Uterus (tissue), 2 donors: ENCODE measurements at regions not wholly inside any gene's neighbourhood (a gene's known extent, or its start where the extent isn't known, plus 50 kb on each side); places are given as distances from the start of the nearest gene placed in this dataset.

ENCODE experiments used
- POLR2A ChIP-seq, 2 donors: fragments of 450-650 bp; IDR thresholded peaks; one replicate each; pipeline ENCODE4 v1.6.1; 2016; ENCODE audit warnings: antibody characterized with exemption in 2 of 2, mild to moderate bottlenecking in 1 of 2, moderate library complexity in 1 of 2
- TF ChIP-seq, protein P1 (sequence below), 4 experiments: fragments of 200-600 bp in 2 of 4; fragments of 450-650 bp in 2 of 4; sonication (generic) in 2 of 4; IDR thresholded peaks; one replicate each; pipeline ENCODE4 v1.5.1; 2016 to 2019; ENCODE audit warnings: antibody characterized with exemption in 4 of 4, mild to moderate bottlenecking in 2 of 4, moderate library complexity in 1 of 4

DNA sequence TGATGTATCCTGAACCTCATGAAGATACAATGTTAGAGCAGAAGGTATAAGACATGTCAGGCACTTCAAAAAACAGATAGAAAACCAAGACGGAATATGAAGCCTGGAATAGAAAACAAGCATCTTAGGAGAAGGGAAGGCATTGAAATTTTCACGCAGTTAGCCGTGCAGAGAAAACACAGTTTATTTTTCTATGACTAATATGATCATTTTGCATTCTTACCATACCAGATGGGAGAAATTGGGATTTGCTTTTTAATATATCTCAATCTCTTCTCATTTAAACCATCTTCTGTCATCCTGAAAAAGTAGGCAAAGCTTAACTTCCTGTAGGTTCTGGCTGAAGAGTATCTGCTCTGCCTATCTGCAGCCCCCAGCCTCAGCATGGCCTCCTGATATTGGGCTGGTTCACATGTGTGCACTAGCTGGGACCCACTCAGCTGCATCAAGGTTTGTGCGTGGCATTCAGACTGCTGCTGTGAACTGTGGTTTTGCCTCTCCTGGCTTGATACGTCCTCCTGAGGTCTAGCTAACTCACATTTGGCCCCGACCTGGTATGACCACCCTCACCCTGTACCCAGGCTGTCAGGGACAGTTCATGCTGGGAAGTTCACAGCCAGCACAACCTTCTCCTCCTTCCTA lies 392.5 kb upstream of the SASH1 start:
- TF ChIP-seq, protein P1, sequence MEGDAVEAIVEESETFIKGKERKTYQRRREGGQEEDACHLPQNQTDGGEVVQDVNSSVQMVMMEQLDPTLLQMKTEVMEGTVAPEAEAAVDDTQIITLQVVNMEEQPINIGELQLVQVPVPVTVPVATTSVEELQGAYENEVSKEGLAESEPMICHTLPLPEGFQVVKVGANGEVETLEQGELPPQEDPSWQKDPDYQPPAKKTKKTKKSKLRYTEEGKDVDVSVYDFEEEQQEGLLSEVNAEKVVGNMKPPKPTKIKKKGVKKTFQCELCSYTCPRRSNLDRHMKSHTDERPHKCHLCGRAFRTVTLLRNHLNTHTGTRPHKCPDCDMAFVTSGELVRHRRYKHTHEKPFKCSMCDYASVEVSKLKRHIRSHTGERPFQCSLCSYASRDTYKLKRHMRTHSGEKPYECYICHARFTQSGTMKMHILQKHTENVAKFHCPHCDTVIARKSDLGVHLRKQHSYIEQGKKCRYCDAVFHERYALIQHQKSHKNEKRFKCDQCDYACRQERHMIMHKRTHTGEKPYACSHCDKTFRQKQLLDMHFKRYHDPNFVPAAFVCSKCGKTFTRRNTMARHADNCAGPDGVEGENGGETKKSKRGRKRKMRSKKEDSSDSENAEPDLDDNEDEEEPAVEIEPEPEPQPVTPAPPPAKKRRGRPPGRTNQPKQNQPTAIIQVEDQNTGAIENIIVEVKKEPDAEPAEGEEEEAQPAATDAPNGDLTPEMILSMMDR (IDR thresholded peaks at IDR 0.05): no peak
- no peak for TF ChIP-seq POLR2A (IDR thresholded peaks at IDR 0.05)
